Gastroesophageal sphincter (tissue), 4 donors: ENCODE measurements at regions not wholly inside any gene's neighbourhood (a gene's known extent, or its start where the extent isn't known, plus 50 kb on each side); places are given as distances from the start of the nearest gene placed in this dataset.

Experiments used
- ATAC-seq: fragments of 150-250 bp; one replicate; pipeline ENCODE4 v1.9.1; 2016; ENCODE audit warnings: mild to moderate bottlenecking, moderate library complexity
- H3K27ac ChIP-seq, 4 donors: fragments of 200-600 bp; sonication (generic) in 3 of 4; 1 replicate in 3 of 4; 2 replicates in 1 of 4; pipeline ENCODE4 v1.5.1; 2016 to 2019
- H3K27me3 ChIP-seq: fragments of 200-600 bp; sonication (generic); one replicate; pipeline ENCODE4 v1.5.1; 2019
- H3K36me3 ChIP-seq, 2 donors: fragments of 200-600 bp; sonication (generic); one replicate each; pipeline ENCODE4 v1.5.1; 2019; ENCODE audit warnings: control low read depth in 1 of 2
- H3K4me1 ChIP-seq, 3 donors: fragments of 200-600 bp; sonication (generic); 1 replicate in 2 of 3; 2 replicates in 1 of 3; pipeline ENCODE4 v1.5.1; 2016 to 2019; ENCODE audit warnings: control low read depth in 2 of 3
- H3K4me3 ChIP-seq, 2 donors: fragments of 200-600 bp; sonication (generic); one replicate each; pipeline ENCODE4 v1.5.1; 2019; ENCODE audit warnings: mild to moderate bottlenecking in 1 of 2, moderate library complexity in 1 of 2
- H3K9me3 ChIP-seq, 3 donors: fragments of 200-600 bp; sonication (generic); one replicate each; pipeline ENCODE4 v1.5.1; 2017 to 2019; ENCODE audit warnings: control low read depth in 2 of 3
- CTCF ChIP-seq, 4 experiments: fragments of 200-600 bp in 2 of 4; fragments of 450-650 bp in 2 of 4; sonication (generic) in 1 of 4; IDR thresholded peaks; one replicate each; pipeline ENCODE4 v1.5.1; 2017 to 2019; ENCODE audit warnings: antibody characterized with exemption in 4 of 4, mild to moderate bottlenecking in 2 of 4, moderate library complexity in 2 of 4
- EP300 ChIP-seq: sonication (generic); formaldehyde crosslinking; IDR thresholded peaks from one replicate; pipeline ENCODE4 v1.6.1; 2017; ENCODE audit warnings: antibody characterized with exemption, mild to moderate bottlenecking
- POLR2A ChIP-seq, 2 donors: fragments of 450-650 bp; IDR thresholded peaks; one replicate each; pipeline ENCODE4 v1.6.1; 2017; ENCODE audit warnings: antibody characterized with exemption in 2 of 2, mild to moderate bottlenecking in 2 of 2, moderate library complexity in 1 of 2
- POLR2AphosphoS5 ChIP-seq: sonication (generic); formaldehyde crosslinking; IDR thresholded peaks from one replicate; pipeline ENCODE4 v1.6.1; 2017; ENCODE audit warnings: antibody characterized with exemption
- WGBS, 2 donors: methylation state at CpG; one replicate each; pipeline ENCODE4 v1.1.5; 2018; ENCODE audit warnings: low coverage in 1 of 2; 5-methylcytosine and 5-hydroxymethylcytosine counted together

GRCh38 chr3:64454179-64454578 is 228.9 kb upstream of the PRICKLE2 start:
- 61 to 74% methylated on average over 3 of the region's 3 CpGs for WGBS, 2 donors
- Histone ChIP-seq H3K4me3 (no peak overlapping the region), H3K4me1 (no peaks in the 10 kb centered on the region), H3K27me3 (no peaks in the 10 kb centered on the region), H3K27ac (no peak overlapping the region), H3K9me3 (no peaks in the 10 kb centered on the region), H3K36me3 (no peaks in the 10 kb centered on the region)
- TF ChIP-seq POLR2AphosphoS5 = no peak
- no peak for TF ChIP-seq POLR2A (IDR thresholded peaks at IDR 0.05)
- no peak for TF ChIP-seq CTCF (IDR thresholded peaks at IDR 0.05)
- TF ChIP-seq EP300 = no peak
- no peak for ATAC-seq

- no peak for ATAC-seq
These were observed 226.2 kb upstream of the PRICKLE2 start for GRCh38 chr3:64451283-64452012.

GRCh38 chr3:64450396-64450956 is 225.2 kb upstream of the PRICKLE2 start:
- no peak overlapping the region for H3K4me3 ChIP-seq
- H3K27me3 ChIP-seq = peaks cover 4% of the 10 kb centered on the region
- H3K4me1 ChIP-seq = peaks cover 0 to 2% (median 0%) of the 10 kb centered on the region in 3 donors
- H3K9me3 ChIP-seq = no peaks in the 10 kb centered on the region
- TF ChIP-seq EP300 = no peak
- no peak for TF ChIP-seq POLR2AphosphoS5
- no peak for TF ChIP-seq CTCF (IDR thresholded peaks at IDR 0.05)
- no peak for TF ChIP-seq POLR2A (IDR thresholded peaks at IDR 0.05)
- no peaks in the 10 kb centered on the region for H3K36me3 ChIP-seq
- WGBS, 2 donors = 82 to 86% methylated on average over 5 of the region's 5 CpGs
- no peak overlapping the region for H3K27ac ChIP-seq
- no peak for ATAC-seq

More at GRCh38 chr3:64451283-64452012, 226.2 kb upstream of the PRICKLE2 start:
- Histone ChIP-seq H3K4me1 (no peaks in the 10 kb centered on the region), H3K27ac (no peak overlapping the region), H3K4me3 (no peak overlapping the region), H3K9me3 (no peaks in the 10 kb centered on the region), H3K36me3 (no peaks in the 10 kb centered on the region), H3K27me3 (no peaks in the 10 kb centered on the region)
- TF ChIP-seq POLR2A (IDR thresholded peaks at IDR 0.05) (no peak), CTCF (IDR thresholded peaks at IDR 0.05) (no peak)
- WGBS, 2 donors = 78 to 84% methylated on average over 4 to 6 of the region's 6 CpGs

- no peak overlapping the region for H3K27ac ChIP-seq
- H3K4me1 ChIP-seq = peaks cover 0 to 16% (median 5%) of the 10 kb centered on the region in 3 donors
- WGBS, 2 donors = 73 to 100% methylated on average over 1 to 2 of the region's 2 CpGs
- no peaks in the 10 kb centered on the region for H3K9me3 ChIP-seq
- no peak for ATAC-seq
- no peak overlapping the region for H3K4me3 ChIP-seq
- no peaks in the 10 kb centered on the region for H3K36me3 ChIP-seq
- no peak for TF ChIP-seq POLR2AphosphoS5
- TF ChIP-seq EP300 = no peak
- no peak for TF ChIP-seq CTCF (IDR thresholded peaks at IDR 0.05)
- no peak for TF ChIP-seq POLR2A (IDR thresholded peaks at IDR 0.05)
- peaks cover 18% of the 10 kb centered on the region for H3K27me3 ChIP-seq
These were observed 223.8 kb upstream of the PRICKLE2 start for GRCh38 chr3:64449026-64449425.

- Histone ChIP-seq H3K4me3 (no peak overlapping the region), H3K9me3 (no peaks in the 10 kb centered on the region), H3K27ac (no peak overlapping the region), H3K36me3 (no peaks in the 10 kb centered on the region), H3K27me3 (peaks cover 48% of the 10 kb centered on the region), H3K4me1 (peaks cover 0 to 20% (median 5%) of the 10 kb centered on the region in 3 donors)
- TF ChIP-seq CTCF (IDR thresholded peaks at IDR 0.05) (no peak), EP300 (no peak), POLR2A (IDR thresholded peaks at IDR 0.05) (no peak), POLR2AphosphoS5 (no peak)
- WGBS, 2 donors = 78 to 80% methylated on average over 5 of the region's 5 CpGs
- no peak for ATAC-seq
These were observed 220.7 kb upstream of the PRICKLE2 start for GRCh38 chr3:64445944-64446300.
